Type B pancreatic cell (in vitro differentiated cells): ENCODE measurements at regions not wholly inside any gene's neighbourhood (a gene's known extent, or its start where the extent isn't known, plus 50 kb on each side); places are given as distances from the start of the nearest gene placed in this dataset.
"Not testable (repeated sequence)": the region's sequence is repeated elsewhere in the genome, so short reads cannot be mapped to it uniquely, and the experiment has no call there.

ENCODE experiments used
- DNase-seq: peaks from one replicate; pipeline ENCODE4 v3.0.0; 2021; ENCODE audit warnings: mixed read lengths; ENCODE audit not compliant: unreplicated experiment; ENCODE audit errors: extremely low spot score
- H3K27ac Mint-ChIP-seq: 2 replicates; pipeline ENCODE4 v1.8.0; 2021; ENCODE audit warnings: mild to moderate bottlenecking, mixed read lengths
- H3K27me3 Mint-ChIP-seq: 2 replicates; pipeline ENCODE4 v1.8.0; 2021; ENCODE audit warnings: mixed read lengths
- H3K36me3 Mint-ChIP-seq: 2 replicates; pipeline ENCODE4 v1.8.0; 2021; ENCODE audit warnings: mixed read lengths
- H3K4me1 Mint-ChIP-seq: one replicate; pipeline ENCODE4 v1.8.0; 2021; ENCODE audit warnings: mixed read lengths; ENCODE audit not compliant: unreplicated experiment
- H3K4me3 Mint-ChIP-seq: 2 replicates; pipeline ENCODE4 v1.8.0; 2021; ENCODE audit warnings: mild to moderate bottlenecking, mixed read lengths
- H3K9me3 Mint-ChIP-seq: 2 replicates; pipeline ENCODE4 v1.8.0; 2021; ENCODE audit warnings: mixed read lengths
- TF ChIP-seq, protein P1 (sequence below): fragments of 200-600 bp; sonication (generic); conservative IDR thresholded peaks from 2 replicates; pipeline ENCODE4 v1.5.0; 2021; ENCODE audit warnings: antibody characterized with exemption, mild to moderate bottlenecking

DNA sequence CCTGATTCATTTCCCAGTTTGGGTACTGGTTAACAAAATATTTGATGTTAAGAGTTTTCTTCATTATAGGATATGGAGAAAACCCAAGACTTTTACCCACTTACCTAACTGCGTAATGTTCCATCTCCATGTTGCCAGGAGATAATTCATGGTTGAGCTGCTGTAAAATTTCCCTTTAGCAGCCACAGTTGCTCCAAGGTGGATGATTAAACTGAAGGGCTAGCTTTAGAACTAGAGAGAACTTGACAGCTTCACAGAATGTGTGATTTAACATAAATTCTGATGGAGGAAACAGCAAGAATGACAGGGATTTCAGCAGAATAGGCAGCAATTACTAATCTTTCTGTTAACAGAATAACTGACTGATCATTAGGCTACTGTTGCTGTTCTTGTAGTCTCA lies 236.1 kb downstream of the MEF2C start:
- Mint-ChIP-seq H3K36me3 (no peaks in the 10 kb centered on the region), H3K4me1 (no peaks in the 10 kb centered on the region), H3K4me3 (no peak overlapping the region), H3K27ac (no peak overlapping the region), H3K27me3 (peaks cover 32% of the 10 kb centered on the region), H3K9me3 (no peaks in the 10 kb centered on the region)
- TF ChIP-seq, protein P1, sequence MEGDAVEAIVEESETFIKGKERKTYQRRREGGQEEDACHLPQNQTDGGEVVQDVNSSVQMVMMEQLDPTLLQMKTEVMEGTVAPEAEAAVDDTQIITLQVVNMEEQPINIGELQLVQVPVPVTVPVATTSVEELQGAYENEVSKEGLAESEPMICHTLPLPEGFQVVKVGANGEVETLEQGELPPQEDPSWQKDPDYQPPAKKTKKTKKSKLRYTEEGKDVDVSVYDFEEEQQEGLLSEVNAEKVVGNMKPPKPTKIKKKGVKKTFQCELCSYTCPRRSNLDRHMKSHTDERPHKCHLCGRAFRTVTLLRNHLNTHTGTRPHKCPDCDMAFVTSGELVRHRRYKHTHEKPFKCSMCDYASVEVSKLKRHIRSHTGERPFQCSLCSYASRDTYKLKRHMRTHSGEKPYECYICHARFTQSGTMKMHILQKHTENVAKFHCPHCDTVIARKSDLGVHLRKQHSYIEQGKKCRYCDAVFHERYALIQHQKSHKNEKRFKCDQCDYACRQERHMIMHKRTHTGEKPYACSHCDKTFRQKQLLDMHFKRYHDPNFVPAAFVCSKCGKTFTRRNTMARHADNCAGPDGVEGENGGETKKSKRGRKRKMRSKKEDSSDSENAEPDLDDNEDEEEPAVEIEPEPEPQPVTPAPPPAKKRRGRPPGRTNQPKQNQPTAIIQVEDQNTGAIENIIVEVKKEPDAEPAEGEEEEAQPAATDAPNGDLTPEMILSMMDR: no peak
- no peak for DNase-seq

DNA sequence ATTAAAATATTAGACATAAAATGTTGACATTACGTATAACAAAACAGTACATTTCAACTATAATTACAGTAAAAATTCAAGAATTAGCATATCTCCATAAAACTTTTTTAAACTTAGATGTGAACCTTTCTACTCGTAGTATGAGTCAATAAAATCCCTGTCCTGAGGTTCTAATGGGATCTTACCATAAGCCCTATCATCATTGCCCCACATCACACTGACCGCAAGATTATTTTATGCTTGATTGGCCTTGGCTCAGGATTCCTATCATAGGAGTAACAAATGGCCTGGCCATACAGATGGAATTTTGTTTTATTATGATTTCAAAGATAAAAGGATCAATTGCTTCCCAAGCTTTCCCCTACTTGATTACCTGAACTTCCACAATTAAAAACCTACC lies 238.3 kb downstream of the MEF2C start:
- no peak overlapping the region for H3K27ac Mint-ChIP-seq
- no peak for DNase-seq
- peaks cover 18% of the 10 kb centered on the region for H3K27me3 Mint-ChIP-seq
- no peaks in the 10 kb centered on the region for H3K4me1 Mint-ChIP-seq
- no peaks in the 10 kb centered on the region for H3K9me3 Mint-ChIP-seq
- no peak overlapping the region for H3K4me3 Mint-ChIP-seq
- no peaks in the 10 kb centered on the region for H3K36me3 Mint-ChIP-seq
- TF ChIP-seq, protein P1: no peak

DNA sequence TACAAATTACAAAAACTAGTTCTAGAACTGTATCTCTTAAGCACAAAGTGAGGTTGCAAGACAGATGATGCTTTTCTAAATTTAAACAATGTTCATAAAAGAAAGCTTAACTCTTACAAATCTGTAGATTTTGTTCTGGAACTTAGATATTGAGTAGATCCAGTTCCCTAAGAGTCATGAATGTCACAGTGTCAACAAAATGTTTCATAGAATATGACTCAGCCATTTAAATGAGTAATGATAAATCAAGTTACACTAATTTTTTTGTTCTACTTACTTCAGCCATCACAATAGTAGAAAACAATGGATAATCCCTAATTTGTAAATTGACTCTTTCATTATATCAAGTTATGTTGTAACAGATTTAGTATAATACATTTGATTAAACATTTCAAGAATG lies 239.7 kb downstream of the MEF2C start:
- DNase-seq: no peak
- Mint-ChIP-seq H3K36me3 (no peaks in the 10 kb centered on the region), H3K9me3 (no peaks in the 10 kb centered on the region), H3K27ac (no peak overlapping the region), H3K27me3 (peaks cover 18% of the 10 kb centered on the region), H3K4me3 (no peak overlapping the region), H3K4me1 (no peaks in the 10 kb centered on the region)
- TF ChIP-seq, protein P1: no peak

DNA sequence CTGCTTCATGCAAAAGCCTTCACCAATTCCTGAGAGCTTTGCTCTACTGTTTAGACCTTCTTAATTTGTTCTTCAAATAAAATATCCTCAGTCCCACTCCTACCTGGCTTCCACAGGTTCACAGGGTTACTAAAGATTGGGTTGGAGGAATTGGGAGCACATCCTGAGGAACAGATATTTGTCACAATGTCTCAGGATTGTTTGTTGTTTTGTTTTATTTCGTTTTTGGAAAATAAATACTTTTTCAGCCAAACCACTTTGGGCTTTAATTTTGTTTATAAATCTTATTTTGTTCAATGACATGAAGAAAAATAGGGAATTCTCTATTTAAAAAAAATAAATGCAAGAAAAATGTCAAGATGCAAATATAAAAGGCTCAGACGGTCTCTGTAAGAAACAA lies 249.0 kb downstream of the MEF2C start:
- no peaks in the 10 kb centered on the region for H3K9me3 Mint-ChIP-seq
- no peaks in the 10 kb centered on the region for H3K36me3 Mint-ChIP-seq
- no peaks in the 10 kb centered on the region for H3K4me1 Mint-ChIP-seq
- TF ChIP-seq, protein P1: no peak
- DNase-seq: no peak
- H3K27ac Mint-ChIP-seq: no peak overlapping the region
- no peaks in the 10 kb centered on the region for H3K27me3 Mint-ChIP-seq
- no peak overlapping the region for H3K4me3 Mint-ChIP-seq

DNA sequence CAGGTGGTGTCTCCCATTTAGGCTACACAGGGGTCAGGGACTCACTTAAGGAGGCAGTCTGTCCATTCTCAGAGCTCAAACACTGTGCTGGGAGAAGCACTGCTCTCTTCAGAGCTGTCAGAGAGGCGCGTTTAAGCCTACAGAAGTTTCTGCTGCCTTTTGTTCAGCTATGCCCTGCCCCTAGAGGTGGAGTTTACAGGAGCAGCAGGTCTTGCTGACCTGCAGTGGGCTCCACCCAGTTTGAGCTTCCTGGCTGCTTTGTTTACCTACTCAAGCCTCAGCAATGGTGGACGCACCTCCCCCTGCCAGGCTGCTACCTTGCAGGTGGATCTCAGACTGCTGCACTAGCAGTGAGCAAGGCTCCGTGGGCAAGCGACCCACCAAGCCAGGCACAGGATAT lies 260.1 kb downstream of the MEF2C start:
- H3K9me3 Mint-ChIP-seq, H3K36me3 Mint-ChIP-seq, DNase-seq, H3K27ac Mint-ChIP-seq, H3K4me1 Mint-ChIP-seq, H3K27me3 Mint-ChIP-seq, H3K4me3 Mint-ChIP-seq: not testable (repeated sequence)

DNA sequence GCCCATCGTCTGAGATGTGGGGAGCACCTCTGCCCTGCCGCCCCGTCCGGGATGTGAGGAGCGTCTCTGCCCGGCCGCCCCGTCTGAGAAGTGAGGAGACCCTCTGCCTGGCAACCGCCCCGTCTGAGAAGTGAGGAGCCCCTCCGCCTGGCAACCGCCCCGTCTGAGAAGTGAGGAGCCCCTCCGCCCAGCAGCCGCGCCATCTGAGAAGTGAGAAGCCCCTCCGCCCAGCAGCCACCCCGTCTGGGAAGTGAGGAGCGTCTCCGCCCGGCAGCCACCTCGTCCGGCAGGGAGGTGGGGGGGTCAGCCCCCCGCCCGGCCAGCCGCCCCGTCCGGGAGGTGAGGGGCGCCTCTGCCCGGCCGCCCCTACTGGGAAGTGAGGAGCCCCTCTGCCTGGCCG lies 267.2 kb downstream of the MEF2C start:
- H3K36me3 Mint-ChIP-seq, DNase-seq: not testable (repeated sequence)

DNA sequence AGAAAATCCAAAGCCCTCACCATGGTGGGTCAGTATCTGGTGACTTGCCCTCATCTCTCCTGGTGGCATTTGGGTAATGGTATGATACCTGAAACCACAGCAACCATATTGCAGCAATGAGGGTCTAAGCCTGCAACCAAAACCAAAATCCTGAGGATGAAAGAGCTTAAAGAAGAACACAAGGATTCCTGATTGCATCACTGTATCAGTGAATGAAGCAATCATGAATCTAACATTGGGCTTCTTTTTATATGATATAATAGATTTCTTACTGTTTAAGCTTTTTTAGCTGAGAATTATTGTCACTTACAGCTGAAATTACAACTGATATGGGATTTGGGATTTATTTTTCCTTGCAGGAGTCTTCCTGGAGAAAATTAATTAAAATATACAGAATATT lies 269.9 kb downstream of the MEF2C start:
- TF ChIP-seq, protein P1: no peak
- Mint-ChIP-seq H3K4me1 (no peaks in the 10 kb centered on the region), H3K9me3 (no peaks in the 10 kb centered on the region), H3K4me3 (no peak overlapping the region), H3K27me3 (no peaks in the 10 kb centered on the region), H3K36me3 (no peaks in the 10 kb centered on the region), H3K27ac (no peak overlapping the region)
- DNase-seq: no peak

More for the DNA sequence above, 267.2 kb downstream of the MEF2C start:
- H3K4me1 Mint-ChIP-seq, H3K4me3 Mint-ChIP-seq, H3K9me3 Mint-ChIP-seq, H3K27ac Mint-ChIP-seq, H3K27me3 Mint-ChIP-seq: not testable (repeated sequence)
